Neural progenitor cell (in vitro differentiated cells): ENCODE measurements at regions not wholly inside any gene's neighbourhood (a gene's known extent, or its start where the extent isn't known, plus 50 kb on each side); places are given as distances from the start of the nearest gene placed in this dataset.
A peak's percentile ranks its signal among the peaks of the same experiment; 100 is the strongest.

ENCODE experiments used
- DNase-seq: peaks from one replicate; pipeline ENCODE4 v3.0.0-alpha.2; 2016; ENCODE audit warnings: low spot score
- H2AFZ ChIP-seq: fragments of 200-600 bp; sonication (generic); replicated peaks from 2 replicates; pipeline ENCODE4 v1.6.1; 2016; ENCODE audit warnings: antibody characterized with exemption
- H3F3A ChIP-seq: fragments of 200-600 bp; sonication (generic); 2 replicates; pipeline ENCODE4 v1.6.1; 2016; ENCODE audit warnings: antibody characterized with exemption, low read depth
- H3K27ac ChIP-seq: fragments of 200-600 bp; sonication (generic); 2 replicates; pipeline ENCODE4 v1.5.1; 2016; ENCODE audit warnings: mild to moderate bottlenecking
- H3K27me3 ChIP-seq: fragments of 200-600 bp; sonication (generic); 2 replicates; pipeline ENCODE4 v1.6.1; 2016; ENCODE audit warnings: mild to moderate bottlenecking, moderate library complexity
- H3K36me3 ChIP-seq: fragments of 200-600 bp; sonication (generic); 2 replicates; pipeline ENCODE4 v1.5.1; 2016
- H3K4me1 ChIP-seq: fragments of 200-600 bp; sonication (generic); 2 replicates; pipeline ENCODE4 v1.6.1; 2016; ENCODE audit warnings: mixed run types
- H3K4me2 ChIP-seq: fragments of 200-600 bp; sonication (generic); 2 replicates; pipeline ENCODE4 v1.6.1; 2016
- H3K4me3 ChIP-seq: fragments of 200-600 bp; sonication (generic); 2 replicates; pipeline ENCODE4 v1.5.1; 2016
- H3K79me2 ChIP-seq: fragments of 200-600 bp; sonication (generic); 2 replicates; pipeline ENCODE4 v1.6.1; 2016; ENCODE audit warnings: low read depth
- H3K9ac ChIP-seq: fragments of 200-600 bp; sonication (generic); 2 replicates; pipeline ENCODE4 v1.6.1; 2016
- H3K9me3 ChIP-seq: fragments of 200-600 bp; sonication (generic); 2 replicates; pipeline ENCODE4 v1.5.1; 2016; ENCODE audit warnings: low read depth
- H4K20me1 ChIP-seq: fragments of 200-600 bp; sonication (generic); 2 replicates; pipeline ENCODE4 v1.6.1; 2016; ENCODE audit warnings: low read depth
- H3K27ac Mint-ChIP-seq: 3 replicates; pipeline ENCODE4 v1.8.0; 2021; ENCODE audit warnings: mixed read lengths
- H3K27me3 Mint-ChIP-seq: 2 replicates; pipeline ENCODE4 v1.8.0; 2022; ENCODE audit warnings: low read depth, mild to moderate bottlenecking, inconsistent platforms, moderate library complexity, mixed read lengths; ENCODE audit not compliant: insufficient read depth
- H3K36me3 Mint-ChIP-seq: 3 replicates; pipeline ENCODE4 v1.8.0; 2021; ENCODE audit warnings: mixed read lengths
- H3K4me1 Mint-ChIP-seq: 3 replicates; pipeline ENCODE4 v1.8.0; 2021; ENCODE audit warnings: mixed read lengths
- H3K4me3 Mint-ChIP-seq: 3 replicates; pipeline ENCODE4 v1.8.0; 2021; ENCODE audit warnings: mild to moderate bottlenecking, moderate library complexity, mixed read lengths
- H3K9me3 Mint-ChIP-seq: 3 replicates; pipeline ENCODE4 v1.8.0; 2020; ENCODE audit warnings: mixed read lengths
- EZH2 ChIP-seq: fragments of 200-600 bp; sonication (generic); IDR thresholded peaks from 2 replicates; pipeline ENCODE4 v1.6.1; 2017; ENCODE audit warnings: antibody characterized with exemption, mild to moderate bottlenecking, moderate library complexity
- EZH2phosphoT487 ChIP-seq: fragments of 200-600 bp; sonication (generic); IDR thresholded peaks from 2 replicates; pipeline ENCODE4 v1.6.1; 2017; ENCODE audit warnings: antibody characterized with exemption
- TF ChIP-seq, protein P1 (sequence below): fragments of 200-600 bp; sonication (generic); IDR thresholded peaks from 2 replicates; pipeline ENCODE4 v1.5.1; 2017; ENCODE audit warnings: antibody characterized with exemption, mild to moderate bottlenecking

DNA sequence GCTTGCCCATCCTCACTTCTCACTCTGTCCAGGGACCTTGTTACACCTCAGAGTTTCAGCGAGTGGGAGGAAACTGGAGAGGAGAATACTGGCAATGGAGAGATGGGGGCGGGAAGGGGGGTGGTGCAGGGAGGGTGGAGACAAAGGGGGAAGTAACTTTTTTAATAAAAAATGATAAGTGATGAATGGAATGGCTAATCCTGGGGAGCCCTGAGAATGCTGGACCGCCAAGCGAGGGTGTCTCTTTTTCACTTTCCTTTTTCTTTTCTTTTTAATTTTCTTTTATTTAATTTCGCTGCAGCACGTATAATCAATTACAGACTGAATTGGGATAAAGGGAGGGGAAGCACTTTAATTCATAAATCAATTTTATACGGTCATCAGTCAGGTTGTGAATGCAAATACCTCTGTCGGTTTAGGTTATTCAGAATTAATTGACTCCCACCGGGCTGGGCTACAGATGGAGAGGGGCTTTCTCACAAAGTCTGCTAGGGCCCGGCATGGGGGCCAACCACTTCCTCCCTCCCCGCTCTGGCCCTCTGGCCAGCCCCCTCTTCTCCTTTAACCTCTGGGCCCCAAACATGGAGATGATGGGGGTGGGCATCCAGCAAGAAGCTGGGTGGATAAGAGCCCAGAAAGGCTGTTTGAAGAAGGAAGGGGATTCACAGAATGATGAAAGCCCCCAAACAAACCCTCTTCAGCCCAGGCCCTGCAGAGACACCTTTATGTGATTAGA lies 106.8 kb upstream of the BOC start:
- Histone ChIP-seq H2AFZ (peak overlapping the region; percentile 19), H3K27ac (peak overlapping the region; percentile 96), H3K9me3 (no peaks in the 10 kb centered on the region), H3K79me2 (no peaks in the 10 kb centered on the region), H3K27me3 (no peaks in the 10 kb centered on the region), H3K9ac (no peak overlapping the region), H3K4me2 (peak overlapping the region; percentile 59), H3F3A (peaks cover 42% of the 10 kb centered on the region), H4K20me1 (no peaks in the 10 kb centered on the region), H3K4me1 (peaks cover 55% of the 10 kb centered on the region), H3K4me3 (no peak overlapping the region), H3K36me3 (no peaks in the 10 kb centered on the region)
- DNase-seq: peak; percentile 61
- Mint-ChIP-seq H3K27me3 (peaks cover 11% of the 10 kb centered on the region), H3K9me3 (peaks cover 28% of the 10 kb centered on the region), H3K4me1 (peaks cover 70% of the 10 kb centered on the region), H3K4me3 (peak overlapping the region; percentile 77), H3K27ac (peak overlapping the region; percentile 97), H3K36me3 (peaks cover 25% of the 10 kb centered on the region)
- TF ChIP-seq EZH2phosphoT487 (no peak), EZH2 (no peak)
- TF ChIP-seq, protein P1, sequence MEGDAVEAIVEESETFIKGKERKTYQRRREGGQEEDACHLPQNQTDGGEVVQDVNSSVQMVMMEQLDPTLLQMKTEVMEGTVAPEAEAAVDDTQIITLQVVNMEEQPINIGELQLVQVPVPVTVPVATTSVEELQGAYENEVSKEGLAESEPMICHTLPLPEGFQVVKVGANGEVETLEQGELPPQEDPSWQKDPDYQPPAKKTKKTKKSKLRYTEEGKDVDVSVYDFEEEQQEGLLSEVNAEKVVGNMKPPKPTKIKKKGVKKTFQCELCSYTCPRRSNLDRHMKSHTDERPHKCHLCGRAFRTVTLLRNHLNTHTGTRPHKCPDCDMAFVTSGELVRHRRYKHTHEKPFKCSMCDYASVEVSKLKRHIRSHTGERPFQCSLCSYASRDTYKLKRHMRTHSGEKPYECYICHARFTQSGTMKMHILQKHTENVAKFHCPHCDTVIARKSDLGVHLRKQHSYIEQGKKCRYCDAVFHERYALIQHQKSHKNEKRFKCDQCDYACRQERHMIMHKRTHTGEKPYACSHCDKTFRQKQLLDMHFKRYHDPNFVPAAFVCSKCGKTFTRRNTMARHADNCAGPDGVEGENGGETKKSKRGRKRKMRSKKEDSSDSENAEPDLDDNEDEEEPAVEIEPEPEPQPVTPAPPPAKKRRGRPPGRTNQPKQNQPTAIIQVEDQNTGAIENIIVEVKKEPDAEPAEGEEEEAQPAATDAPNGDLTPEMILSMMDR: no peak

DNA sequence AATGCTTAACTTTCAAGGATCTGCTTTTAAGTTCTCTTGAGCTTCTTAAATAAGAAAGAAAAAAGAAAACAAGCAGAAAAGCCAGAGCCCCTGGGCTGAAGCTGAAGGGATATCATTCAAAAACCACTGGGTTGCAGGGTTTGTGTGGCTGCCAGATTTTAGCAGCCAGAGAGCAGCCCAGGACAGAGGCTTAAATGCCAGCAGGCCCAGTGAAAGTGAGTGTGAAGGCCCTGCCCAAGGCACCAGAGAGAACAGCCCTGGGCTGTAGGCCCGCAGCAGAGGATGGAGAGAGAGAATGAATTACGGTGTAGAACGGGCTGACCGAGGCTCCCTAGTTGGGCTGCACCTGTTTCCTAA lies 106.3 kb upstream of the BOC start:
- Histone ChIP-seq H3K9me3 (no peaks in the 10 kb centered on the region), H3K27ac (peak overlapping the region; percentile 96), H3K27me3 (no peaks in the 10 kb centered on the region), H3K36me3 (no peaks in the 10 kb centered on the region), H3F3A (peaks cover 42% of the 10 kb centered on the region), H3K4me3 (no peak overlapping the region), H3K9ac (no peak overlapping the region), H4K20me1 (no peaks in the 10 kb centered on the region), H3K79me2 (no peaks in the 10 kb centered on the region), H3K4me1 (peaks cover 58% of the 10 kb centered on the region), H3K4me2 (peak overlapping the region; percentile 59), H2AFZ (peak overlapping the region; percentile 19)
- TF ChIP-seq EZH2phosphoT487: no peak
- H3K4me1 Mint-ChIP-seq: peaks cover 74% of the 10 kb centered on the region
- H3K4me3 Mint-ChIP-seq: peak overlapping the region; percentile 30
- peaks cover 24% of the 10 kb centered on the region for H3K9me3 Mint-ChIP-seq
- peaks cover 23% of the 10 kb centered on the region for H3K36me3 Mint-ChIP-seq
- peak; percentile 56 for DNase-seq
- H3K27ac Mint-ChIP-seq: peak overlapping the region; percentile 97
- H3K27me3 Mint-ChIP-seq: peaks cover 13% of the 10 kb centered on the region

DNA sequence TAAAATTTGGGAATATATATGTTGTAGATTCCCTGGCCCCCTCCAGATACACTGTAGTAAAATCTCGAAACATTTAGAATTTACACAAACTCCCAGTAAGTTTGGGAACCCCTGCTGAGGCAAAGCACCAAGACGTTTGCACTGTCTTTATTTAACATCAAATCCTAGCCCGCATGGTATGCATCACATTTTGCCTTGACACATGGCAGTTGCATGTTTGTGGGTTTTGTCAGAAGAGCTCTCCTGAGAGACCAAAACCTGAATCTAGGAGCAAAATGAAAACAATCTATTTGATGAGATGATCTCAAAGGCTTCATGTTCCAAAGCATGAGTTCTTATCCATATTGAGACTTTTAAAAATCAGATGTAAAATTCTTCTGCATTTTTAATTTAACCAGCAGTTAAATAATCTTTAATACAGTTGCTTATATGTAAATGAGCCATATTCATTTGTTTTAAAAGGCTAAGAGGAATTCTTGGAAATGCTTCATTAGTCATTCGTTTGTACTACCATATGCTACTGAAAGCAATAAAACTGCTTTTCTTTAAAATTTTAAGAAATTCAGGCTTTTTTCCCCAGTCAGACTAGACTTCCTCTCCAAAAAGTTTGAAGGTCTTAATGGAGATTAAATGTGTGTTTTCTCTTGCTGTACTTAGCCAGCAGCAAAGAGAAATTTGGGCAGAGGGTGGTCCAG lies 105.2 kb upstream of the BOC start:
- Histone ChIP-seq H3K9me3 (no peaks in the 10 kb centered on the region), H3K4me1 (peaks cover 62% of the 10 kb centered on the region), H3K27me3 (no peaks in the 10 kb centered on the region), H3F3A (peaks cover 45% of the 10 kb centered on the region), H3K36me3 (no peaks in the 10 kb centered on the region), H2AFZ (no peak overlapping the region), H3K4me2 (peak overlapping the region; percentile 59), H3K27ac (peak overlapping the region; percentile 96), H3K9ac (no peak overlapping the region), H3K4me3 (no peak overlapping the region), H3K79me2 (no peaks in the 10 kb centered on the region), H4K20me1 (no peaks in the 10 kb centered on the region)
- Mint-ChIP-seq H3K27ac (peak overlapping the region; percentile 97), H3K9me3 (peaks cover 15% of the 10 kb centered on the region), H3K27me3 (peaks cover 12% of the 10 kb centered on the region), H3K4me1 (peaks cover 83% of the 10 kb centered on the region), H3K4me3 (peak overlapping the region; percentile 30), H3K36me3 (peaks cover 15% of the 10 kb centered on the region)
- TF ChIP-seq, protein P1: no peak
- DNase-seq: no peak

DNA sequence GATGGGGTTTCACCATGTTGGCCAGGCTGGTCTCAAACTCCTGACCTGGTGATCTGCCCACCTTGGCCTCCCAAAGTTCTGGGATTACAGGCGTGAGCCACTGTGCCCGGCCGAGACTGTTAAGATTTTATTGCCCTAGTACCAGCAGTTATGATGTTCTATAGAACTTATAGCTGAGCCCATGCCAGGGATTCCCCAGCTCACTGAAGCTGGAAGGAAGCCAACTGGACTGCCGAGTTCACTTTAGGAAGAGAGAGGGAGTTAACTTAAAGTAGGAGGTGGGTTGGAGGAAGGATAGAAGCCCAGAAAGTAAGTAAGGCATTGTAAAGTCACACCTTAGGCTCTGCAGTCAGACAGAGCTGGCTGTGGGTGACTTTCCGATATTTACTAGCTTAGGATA lies 101.1 kb upstream of the BOC start:
- Mint-ChIP-seq H3K4me3 (no peak overlapping the region), H3K9me3 (peaks cover under 1% of the 10 kb centered on the region), H3K27me3 (peaks cover 7% of the 10 kb centered on the region), H3K4me1 (peaks cover 71% of the 10 kb centered on the region), H3K27ac (peak overlapping the region; percentile 39), H3K36me3 (peaks cover 2% of the 10 kb centered on the region)
- no peak for DNase-seq
- Histone ChIP-seq H3K79me2 (no peaks in the 10 kb centered on the region), H3K4me3 (no peak overlapping the region), H3K4me2 (no peak overlapping the region), H3K9me3 (no peaks in the 10 kb centered on the region), H3K4me1 (peaks cover 46% of the 10 kb centered on the region), H3K27me3 (no peaks in the 10 kb centered on the region), H3K9ac (no peak overlapping the region), H3K27ac (no peak overlapping the region), H2AFZ (no peak overlapping the region), H3F3A (peaks cover 41% of the 10 kb centered on the region), H4K20me1 (no peaks in the 10 kb centered on the region), H3K36me3 (no peaks in the 10 kb centered on the region)
- TF ChIP-seq, protein P1: no peak
- TF ChIP-seq EZH2phosphoT487 (no peak), EZH2 (no peak)
